ENCODE measurements at regions not wholly inside any gene's neighbourhood (a gene's known extent, or its start where the extent isn't known, plus 50 kb on each side); places are given as distances from the start of the nearest gene placed in this dataset.

DNA sequence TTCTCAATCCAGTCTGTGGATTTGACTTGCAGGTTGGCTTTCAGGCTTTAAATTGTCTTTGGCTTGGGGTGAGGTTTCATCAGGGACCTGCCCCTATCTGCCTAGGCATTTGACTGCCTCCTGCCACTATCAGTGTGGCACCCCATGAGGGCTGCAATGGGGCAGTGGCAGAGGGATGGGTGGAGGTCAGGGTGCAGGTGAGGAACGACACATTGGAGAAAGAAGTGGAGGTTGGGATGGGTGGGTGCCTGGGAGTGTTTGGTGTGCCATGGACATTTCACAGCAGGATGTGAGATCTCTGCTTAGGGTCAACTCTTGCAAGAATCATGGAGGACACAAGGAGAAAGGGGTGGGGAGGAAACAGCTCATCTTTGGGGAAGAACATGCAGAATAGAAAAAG lies 625.1 kb downstream of the PTPRU start:
- H3K4me3 ChIP-seq (ENCODE audit: low read depth, low read length) = no peak overlapping the region
- no peak for DNase-seq (ENCODE audit: low read depth)
- TF ChIP-seq, protein P1, sequence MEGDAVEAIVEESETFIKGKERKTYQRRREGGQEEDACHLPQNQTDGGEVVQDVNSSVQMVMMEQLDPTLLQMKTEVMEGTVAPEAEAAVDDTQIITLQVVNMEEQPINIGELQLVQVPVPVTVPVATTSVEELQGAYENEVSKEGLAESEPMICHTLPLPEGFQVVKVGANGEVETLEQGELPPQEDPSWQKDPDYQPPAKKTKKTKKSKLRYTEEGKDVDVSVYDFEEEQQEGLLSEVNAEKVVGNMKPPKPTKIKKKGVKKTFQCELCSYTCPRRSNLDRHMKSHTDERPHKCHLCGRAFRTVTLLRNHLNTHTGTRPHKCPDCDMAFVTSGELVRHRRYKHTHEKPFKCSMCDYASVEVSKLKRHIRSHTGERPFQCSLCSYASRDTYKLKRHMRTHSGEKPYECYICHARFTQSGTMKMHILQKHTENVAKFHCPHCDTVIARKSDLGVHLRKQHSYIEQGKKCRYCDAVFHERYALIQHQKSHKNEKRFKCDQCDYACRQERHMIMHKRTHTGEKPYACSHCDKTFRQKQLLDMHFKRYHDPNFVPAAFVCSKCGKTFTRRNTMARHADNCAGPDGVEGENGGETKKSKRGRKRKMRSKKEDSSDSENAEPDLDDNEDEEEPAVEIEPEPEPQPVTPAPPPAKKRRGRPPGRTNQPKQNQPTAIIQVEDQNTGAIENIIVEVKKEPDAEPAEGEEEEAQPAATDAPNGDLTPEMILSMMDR (conservative IDR thresholded peaks at IDR 0.05; ENCODE audit: low read depth, low read length) = no peak

DNA sequence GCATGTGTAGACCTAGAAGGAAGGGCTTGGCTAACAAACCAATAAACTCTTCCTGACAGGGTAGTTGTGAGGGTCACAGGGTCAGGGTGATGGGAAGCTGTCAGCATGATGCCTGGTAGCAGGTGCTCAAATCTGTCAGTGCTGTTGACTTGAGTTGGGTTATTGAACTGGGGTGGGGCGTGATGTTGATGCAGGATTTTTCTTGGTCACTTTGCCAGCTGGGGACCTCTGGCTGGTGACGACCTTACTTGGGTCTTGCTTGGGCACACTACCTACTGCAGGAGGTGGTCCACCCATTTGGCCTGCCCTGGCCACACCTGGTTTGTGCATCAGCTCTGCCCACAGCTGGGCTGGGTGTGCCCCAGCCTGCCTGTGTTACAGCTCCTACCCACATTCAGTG lies 624.4 kb downstream of the PTPRU start:
- no peak overlapping the region for H3K4me3 ChIP-seq (ENCODE audit: low read depth, low read length)
- no peak for DNase-seq (ENCODE audit: low read depth)
- TF ChIP-seq, protein P1 (conservative IDR thresholded peaks at IDR 0.05; ENCODE audit: low read depth, low read length) = no peak

DNA sequence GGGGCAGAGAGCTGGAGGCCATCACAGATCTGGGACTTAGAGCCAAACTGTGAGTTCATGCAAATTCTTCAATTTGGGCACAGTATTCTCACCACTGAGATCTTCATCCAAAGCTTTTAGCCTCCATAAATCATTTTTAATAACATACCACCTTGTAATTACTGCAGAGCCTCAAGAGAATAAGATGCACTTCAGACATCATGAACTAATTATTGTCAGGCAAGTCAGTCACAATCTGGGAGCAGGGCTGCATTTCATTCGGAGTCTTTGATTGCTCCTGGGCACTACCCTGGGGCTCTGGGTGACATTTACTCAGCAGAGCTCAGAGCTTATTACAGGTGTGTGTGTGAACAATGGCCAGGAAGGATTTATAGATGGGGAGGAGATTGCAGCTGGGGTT lies 623.7 kb downstream of the PTPRU start:
- no peak for DNase-seq (ENCODE audit: low read depth)
- TF ChIP-seq, protein P1 (conservative IDR thresholded peaks at IDR 0.05; ENCODE audit: low read depth, low read length) = no peak

DNA sequence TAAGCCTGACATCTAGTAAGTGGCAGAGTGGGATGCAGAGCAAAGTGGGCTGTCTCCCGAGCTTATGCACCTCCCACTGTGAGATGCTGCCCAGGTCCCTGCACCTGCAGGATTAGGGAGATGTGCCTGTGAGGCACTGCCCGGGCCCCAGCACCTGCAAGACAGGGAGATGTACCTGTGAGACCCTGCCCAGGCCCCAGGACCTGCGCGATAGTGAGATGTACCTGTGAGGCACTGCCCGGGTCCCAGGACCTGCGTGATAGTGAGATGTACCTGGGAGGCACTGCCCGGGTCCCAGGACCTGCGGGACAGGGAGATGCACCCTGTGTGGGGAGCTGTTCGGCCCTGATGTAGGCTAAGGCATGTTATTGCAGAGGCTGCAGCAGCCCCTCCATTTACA lies 622.8 kb downstream of the PTPRU start:
- DNase-seq (ENCODE audit: low read depth) = no peak
- no peak overlapping the region for H3K4me3 ChIP-seq (ENCODE audit: low read depth, low read length)
- TF ChIP-seq, protein P1 (conservative IDR thresholded peaks at IDR 0.05; ENCODE audit: low read depth, low read length) = no peak

More for the DNA sequence above, 623.7 kb downstream of the PTPRU start:
- no peak overlapping the region for H3K4me3 ChIP-seq (ENCODE audit: low read depth, low read length)

DNA sequence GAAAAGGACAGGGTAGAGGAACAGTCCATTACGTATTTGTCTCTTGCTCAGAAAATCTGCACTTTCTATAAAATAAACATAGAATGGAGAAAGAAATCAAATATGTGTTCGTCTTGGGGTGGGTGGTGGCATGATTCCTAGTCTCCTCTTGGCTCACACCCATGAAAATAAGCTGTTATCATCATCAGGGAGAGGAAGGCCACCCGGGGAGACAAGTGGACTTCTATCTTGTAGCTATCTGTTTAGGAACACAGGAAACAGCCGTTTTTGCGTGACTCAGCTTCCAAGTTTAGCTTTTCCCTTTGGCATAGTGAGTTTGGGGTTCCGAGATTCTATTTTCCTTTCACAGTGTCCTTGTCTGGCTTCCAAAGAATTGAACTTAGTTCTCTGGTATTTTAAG lies 622.3 kb downstream of the PTPRU start:
- DNase-seq (ENCODE audit: low read depth) = peak; percentile 7
- TF ChIP-seq, protein P1 (conservative IDR thresholded peaks at IDR 0.05; ENCODE audit: low read depth, low read length) = no peak

DNA sequence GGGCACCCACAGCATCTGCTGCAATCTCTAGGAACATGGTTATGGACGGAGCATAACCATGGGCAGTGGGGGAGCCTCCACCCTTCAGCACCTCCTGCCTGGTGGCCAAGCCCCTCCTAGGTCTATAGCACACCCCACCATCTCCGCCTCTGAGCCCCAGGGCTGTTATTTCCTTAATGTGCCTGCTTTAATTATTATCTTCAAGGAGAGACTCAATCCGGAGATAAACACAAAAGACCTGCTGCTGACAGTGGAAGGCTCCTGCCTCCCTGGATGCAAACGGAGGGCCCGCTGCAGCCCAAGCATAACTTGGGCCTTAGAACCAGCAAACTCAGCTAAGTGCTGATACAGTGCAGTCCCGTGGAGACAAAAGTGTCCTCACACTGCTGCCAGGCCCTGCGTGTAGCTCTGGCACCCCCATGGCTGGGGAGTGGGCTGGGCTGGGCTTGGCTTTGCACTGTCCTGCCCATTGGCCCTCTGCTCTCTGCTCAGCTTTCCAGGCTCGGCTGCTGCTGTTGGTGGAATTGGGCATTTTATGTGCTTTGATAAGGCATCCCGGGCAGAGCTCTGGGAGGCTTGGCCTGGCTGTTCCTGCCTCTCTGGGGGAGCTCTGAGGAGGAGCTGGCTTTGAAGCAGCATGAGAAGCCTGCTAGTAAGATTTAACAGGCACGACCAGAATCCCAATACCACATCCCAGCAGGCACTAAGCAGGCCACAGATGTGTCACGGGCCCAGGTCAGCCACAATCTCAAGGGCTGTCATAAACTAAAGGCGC lies 620.2 kb downstream of the PTPRU start:
- no peak for DNase-seq (ENCODE audit: low read depth)
- no peak overlapping the region for H3K4me3 ChIP-seq (ENCODE audit: low read depth, low read length)
- TF ChIP-seq, protein P1 (conservative IDR thresholded peaks at IDR 0.05; ENCODE audit: low read depth, low read length) = no peak

More for the DNA sequence above, 622.3 kb downstream of the PTPRU start:
- no peak overlapping the region for H3K4me3 ChIP-seq (ENCODE audit: low read depth, low read length)

Data from choroid plexus epithelial cell (primary cell).